ENCODE measurements at regions not wholly inside any gene's neighbourhood (a gene's known extent, or its start where the extent isn't known, plus 50 kb on each side); places are given as distances from the start of the nearest gene placed in this dataset.
A peak's percentile ranks its signal among the peaks of the same experiment; 100 is the strongest.

DNA sequence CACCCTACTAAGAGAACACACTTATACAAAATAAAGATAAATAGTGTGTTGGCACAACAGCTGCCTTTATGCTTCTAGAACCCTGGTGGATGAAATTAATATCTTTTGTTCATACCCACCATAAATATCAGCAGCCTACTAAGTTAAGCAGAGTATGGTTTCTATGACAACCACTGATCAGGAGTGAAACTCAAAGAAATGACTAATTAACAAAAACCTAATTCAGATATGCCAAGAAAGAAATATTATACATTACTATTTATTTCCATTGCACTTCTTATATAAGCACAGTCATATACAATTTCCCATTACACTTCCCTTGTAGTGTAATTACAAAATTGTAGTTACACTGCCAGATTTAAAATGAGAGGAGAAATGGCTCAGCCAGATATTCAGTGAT lies 164.1 kb upstream of the CDKN3 start:
- intact Hi-C loops (cut with DNase I): no loop called here
- TF ChIP-seq CTCF (IDR thresholded peaks at IDR 0.05) (no peak), POLR2A (IDR thresholded peaks at IDR 0.05) (no peak), POLR2AphosphoS5 (IDR thresholded peaks at IDR 0.05) (no peak)
- Histone ChIP-seq H3K36me3 (no peaks in the 10 kb centered on the region), H3K4me3 (no peak overlapping the region), H3K4me1 (replicated peaks) (no peaks in the 10 kb centered on the region), H3K27me3 (replicated peaks; ENCODE audit: insufficient read depth) (no peaks in the 10 kb centered on the region), H3K27ac (no peak overlapping the region), H3K9me3 (no peaks in the 10 kb centered on the region)
- DNase-seq (ENCODE audit: low spot score): no peak

- Histone ChIP-seq H3K4me1 (replicated peaks) (no peaks in the 10 kb centered on the region), H3K27ac (no peak overlapping the region), H3K36me3 (no peaks in the 10 kb centered on the region), H3K4me3 (no peak overlapping the region), H3K27me3 (replicated peaks; ENCODE audit: insufficient read depth) (no peaks in the 10 kb centered on the region), H3K9me3 (no peaks in the 10 kb centered on the region)
- 87% methylated on average over 3 of the region's 3 CpGs for WGBS
- intact Hi-C loops (cut with DNase I): no loop called here
- no peak for DNase-seq (ENCODE audit: low spot score)
- TF ChIP-seq POLR2AphosphoS5 (IDR thresholded peaks at IDR 0.05): no peak
- no peak for TF ChIP-seq CTCF (IDR thresholded peaks at IDR 0.05)
- no peak for TF ChIP-seq POLR2A (IDR thresholded peaks at IDR 0.05)
These were observed 155.3 kb upstream of the CDKN3 start for GRCh38 chr14:54241517-54241916.

- H3K4me3 ChIP-seq: no peak overlapping the region
- no peaks in the 10 kb centered on the region for H3K27me3 ChIP-seq (replicated peaks; ENCODE audit: insufficient read depth)
- no peaks in the 10 kb centered on the region for H3K4me1 ChIP-seq (replicated peaks)
- no peaks in the 10 kb centered on the region for H3K9me3 ChIP-seq
- TF ChIP-seq CTCF (IDR thresholded peaks at IDR 0.05) (no peak), POLR2AphosphoS5 (IDR thresholded peaks at IDR 0.05) (no peak), POLR2A (IDR thresholded peaks at IDR 0.05) (no peak)
- WGBS: 56% methylated on average over 4 of the region's 4 CpGs
- DNase-seq (ENCODE audit: low spot score): no peak
- no peaks in the 10 kb centered on the region for H3K36me3 ChIP-seq
- H3K27ac ChIP-seq: no peak overlapping the region
- intact Hi-C loops (cut with DNase I): no loop called here
These were observed 145.5 kb upstream of the CDKN3 start for GRCh38 chr14:54251356-54251755.

- H3K36me3 ChIP-seq: no peaks in the 10 kb centered on the region
- intact Hi-C loops (cut with DNase I): no loop called here
- DNase-seq (ENCODE audit: low spot score): no peak
- H3K4me3 ChIP-seq: no peak overlapping the region
- 54% methylated on average over 2 of the region's 2 CpGs for WGBS
- H3K9me3 ChIP-seq: no peaks in the 10 kb centered on the region
- H3K27me3 ChIP-seq (replicated peaks; ENCODE audit: insufficient read depth): no peaks in the 10 kb centered on the region
- no peak for TF ChIP-seq POLR2A (IDR thresholded peaks at IDR 0.05)
- TF ChIP-seq CTCF (IDR thresholded peaks at IDR 0.05): no peak
- no peak for TF ChIP-seq POLR2AphosphoS5 (IDR thresholded peaks at IDR 0.05)
- H3K4me1 ChIP-seq (replicated peaks): no peaks in the 10 kb centered on the region
- no peak overlapping the region for H3K27ac ChIP-seq
These were observed 144.6 kb upstream of the CDKN3 start for GRCh38 chr14:54252072-54252730.

DNA sequence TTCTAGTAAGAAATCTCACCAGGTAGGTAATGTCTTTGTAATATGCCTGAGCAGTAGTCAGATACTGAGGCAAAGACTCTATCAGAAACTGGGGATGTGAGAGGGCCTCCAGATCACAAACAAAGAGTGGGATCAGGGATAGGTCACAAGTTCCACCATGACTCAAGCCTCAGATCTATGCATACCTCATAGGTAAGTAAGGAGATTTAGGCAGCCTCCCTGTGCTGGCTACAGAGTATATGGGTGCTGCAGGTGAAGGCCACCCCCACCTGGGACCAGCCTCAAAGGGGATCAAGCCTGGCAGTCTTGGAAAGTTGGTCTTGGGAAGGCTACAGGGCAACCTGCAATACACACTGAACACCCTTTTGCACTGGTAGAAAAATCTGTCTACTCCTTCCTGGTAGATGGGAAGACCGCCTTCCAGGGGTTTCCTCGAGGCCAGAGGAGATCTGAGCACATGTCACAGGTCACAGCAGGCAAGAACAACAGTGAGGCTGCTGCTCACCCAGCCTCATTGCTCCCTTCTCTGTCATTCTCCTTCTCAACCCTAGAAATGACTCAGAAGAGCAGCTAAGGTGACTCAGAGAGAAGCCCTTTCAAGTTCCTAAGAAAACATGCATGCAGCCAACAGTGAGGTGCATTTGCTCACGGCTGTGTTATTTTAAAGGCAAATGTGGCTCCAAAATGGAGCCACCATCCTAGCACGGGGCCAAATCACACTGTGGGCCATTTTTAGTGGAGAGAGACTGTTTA lies 143.4 kb upstream of the CDKN3 start:
- intact Hi-C loops (cut with DNase I): no loop called here
- H3K9me3 ChIP-seq: no peaks in the 10 kb centered on the region
- 70% methylated on average over 4 of the region's 4 CpGs for WGBS
- no peak overlapping the region for H3K4me3 ChIP-seq
- no peaks in the 10 kb centered on the region for H3K36me3 ChIP-seq
- no peak overlapping the region for H3K27ac ChIP-seq
- H3K4me1 ChIP-seq (replicated peaks): no peaks in the 10 kb centered on the region
- DNase-seq (ENCODE audit: low spot score): no peak
- no peaks in the 10 kb centered on the region for H3K27me3 ChIP-seq (replicated peaks; ENCODE audit: insufficient read depth)
- no peak for TF ChIP-seq POLR2A (IDR thresholded peaks at IDR 0.05)
- TF ChIP-seq POLR2AphosphoS5 (IDR thresholded peaks at IDR 0.05): peak; percentile 16
